NCI-H2107 (cell line): ENCODE measurements at regions not wholly inside any gene's neighbourhood (a gene's known extent, or its start where the extent isn't known, plus 50 kb on each side); places are given as distances from the start of the nearest gene placed in this dataset.

ENCODE experiments used
- DNase-seq: peaks from one replicate; lab custom pipeline; 2025; lab: John Stamatoyannopoulos, UW

- DNase-seq: no peak
These were observed 173.1 kb upstream of the SOX1 start for GRCh38 chr13:111893607-111894443.

- no peak for DNase-seq
These were observed 170.8 kb upstream of the SOX1 start for GRCh38 chr13:111895896-111896821.

GRCh38 chr13:111897178-111897845 is 169.6 kb upstream of the SOX1 start:
- no peak for DNase-seq

GRCh38 chr13:111897846-111898215 is 169.1 kb upstream of the SOX1 start:
- DNase-seq: no peak

GRCh38 chr13:111898956-111899713 is 167.8 kb upstream of the SOX1 start:
- no peak for DNase-seq

- DNase-seq: no peak
These were observed 167.1 kb upstream of the SOX1 start for GRCh38 chr13:111899714-111900389.

- DNase-seq: no peak
These were observed 166.4 kb upstream of the SOX1 start for GRCh38 chr13:111900390-111901131.

- DNase-seq: no peak
These were observed 165.6 kb upstream of the SOX1 start for GRCh38 chr13:111901267-111901915.

- DNase-seq: no peak
These were observed 164.2 kb upstream of the SOX1 start for GRCh38 chr13:111902726-111903125.

GRCh38 chr13:111903143-111903542 is 163.8 kb upstream of the SOX1 start:
- no peak for DNase-seq

- no peak for DNase-seq
These were observed 162.8 kb upstream of the SOX1 start for GRCh38 chr13:111904166-111904565.

GRCh38 chr13:111904701-111905608 is 162.0 kb upstream of the SOX1 start:
- DNase-seq: no peak

- no peak for DNase-seq
These were observed 161.4 kb upstream of the SOX1 start for GRCh38 chr13:111905609-111905945.

GRCh38 chr13:111906306-111906705 is 160.6 kb upstream of the SOX1 start:
- no peak for DNase-seq

GRCh38 chr13:111906816-111907215 is 160.1 kb upstream of the SOX1 start:
- no peak for DNase-seq

GRCh38 chr13:111907341-111907880 is 159.5 kb upstream of the SOX1 start:
- no peak for DNase-seq

GRCh38 chr13:111908361-111908760 is 158.6 kb upstream of the SOX1 start:
- DNase-seq: no peak

- no peak for DNase-seq
These were observed 158.0 kb upstream of the SOX1 start for GRCh38 chr13:111908981-111909380.

GRCh38 chr13:111909501-111909900 is 157.4 kb upstream of the SOX1 start:
- no peak for DNase-seq
